SJCRH30 (cell line): ENCODE measurements at regions not wholly inside any gene's neighbourhood (a gene's known extent, or its start where the extent isn't known, plus 50 kb on each side); places are given as distances from the start of the nearest gene placed in this dataset.
A peak's percentile ranks its signal among the peaks of the same experiment; 100 is the strongest.
"Not testable (repeated sequence)": the region's sequence is repeated elsewhere in the genome, so short reads cannot be mapped to it uniquely, and the experiment has no call there.

Experiments
- DNase-seq, 2 experiments: peaks; one replicate each; pipeline ENCODE4 v3.0.0-alpha.2; 2015 to 2020
- H3K27ac ChIP-seq: fragments of 250-450 bp; sonication (Bioruptor Pico); 2 replicates; pipeline ENCODE4 v1.5.1; 2020; ENCODE audit warnings: mild to moderate bottlenecking, moderate library complexity
- H3K27me3 ChIP-seq: fragments of 250-450 bp; sonication (Bioruptor Pico); 2 replicates; pipeline ENCODE4 v1.5.1; 2020; ENCODE audit warnings: mild to moderate bottlenecking, moderate library complexity
- H3K36me3 ChIP-seq: fragments of 250-450 bp; sonication (Bioruptor Pico); 2 replicates; pipeline ENCODE4 v1.5.1; 2020; ENCODE audit warnings: mild to moderate bottlenecking, moderate library complexity
- H3K4me1 ChIP-seq: fragments of 250-450 bp; sonication (Bioruptor Pico); 2 replicates; pipeline ENCODE4 v1.5.1; 2020; ENCODE audit warnings: mild to moderate bottlenecking, moderate library complexity
- H3K4me3 ChIP-seq: fragments of 250-450 bp; sonication (Bioruptor Pico); 2 replicates; pipeline ENCODE4 v1.5.1; 2020; ENCODE audit warnings: mild to moderate bottlenecking, moderate library complexity
- H3K9me3 ChIP-seq: fragments of 250-450 bp; sonication (Bioruptor Pico); replicated peaks from 2 replicates; pipeline ENCODE4 v1.5.1; 2020; ENCODE audit warnings: mild to moderate bottlenecking, moderate library complexity

DNA sequence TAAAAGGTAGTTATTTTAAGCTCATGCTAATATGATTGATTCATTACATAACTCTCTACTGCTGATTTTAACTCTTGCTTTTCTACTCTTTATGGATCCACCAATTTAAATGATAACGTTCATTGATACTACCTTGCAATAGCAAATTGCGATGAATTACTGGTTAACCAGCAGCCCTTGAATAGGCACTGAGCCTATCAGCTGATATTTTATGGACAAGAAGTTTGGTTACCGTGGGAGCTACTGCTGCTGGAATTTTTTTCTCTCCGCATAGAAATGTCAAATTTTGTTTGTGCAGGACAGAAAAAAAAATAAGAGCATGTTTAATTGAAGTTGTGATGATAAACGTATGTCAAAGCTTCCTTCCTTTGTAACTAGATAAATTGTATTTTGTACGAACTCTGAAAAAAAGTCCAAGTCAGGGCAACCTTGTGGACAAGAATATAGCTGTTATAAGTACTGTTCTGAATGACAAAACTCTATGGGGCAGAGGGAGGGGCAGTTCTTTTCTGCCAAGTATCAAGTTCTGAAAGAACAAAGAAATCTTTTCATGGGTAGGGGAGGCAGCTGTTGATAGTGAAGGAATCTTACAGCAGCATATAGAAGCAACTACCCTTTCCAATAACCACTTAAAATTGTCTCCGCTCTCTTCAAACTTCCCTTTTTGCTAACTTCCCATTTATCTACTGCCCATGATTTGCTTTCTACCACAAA lies 434.9 kb upstream of the PABPC4L start:
- H3K4me3 ChIP-seq, result peak overlapping the region; percentile 51
- DNase-seq, result peak; percentile 55 to 78
- no peaks in the 10 kb centered on the region for H3K36me3 ChIP-seq
- peaks cover 19% of the 10 kb centered on the region for H3K4me1 ChIP-seq
- H3K27ac ChIP-seq, result peak overlapping the region; percentile 80
- no peaks in the 10 kb centered on the region for H3K27me3 ChIP-seq
- no peaks in the 10 kb centered on the region for H3K9me3 ChIP-seq

DNA sequence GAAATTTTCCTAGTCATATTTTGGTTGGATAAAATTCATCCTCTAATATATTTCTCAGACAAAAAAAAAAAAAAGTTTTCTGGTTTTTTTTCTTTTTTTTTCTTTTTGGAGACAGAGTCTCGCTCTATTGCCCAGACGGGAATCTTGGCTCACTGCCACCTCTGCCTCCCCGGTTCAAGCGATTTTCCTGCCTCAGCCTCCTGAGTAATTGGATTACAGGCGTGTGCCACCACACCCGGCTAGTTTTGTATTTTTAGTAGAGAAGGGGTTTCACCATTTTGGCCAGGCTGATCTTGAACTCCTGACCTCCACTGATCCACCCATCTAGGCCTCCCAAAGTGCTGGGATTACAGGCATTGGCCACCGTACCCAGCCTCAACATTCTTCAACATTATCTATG lies 432.7 kb upstream of the PABPC4L start:
- H3K27me3 ChIP-seq, result no peaks in the 10 kb centered on the region
- DNase-seq, result peak; percentile 64 to 74
- no peak overlapping the region for H3K4me3 ChIP-seq
- H3K27ac ChIP-seq, result peak overlapping the region; percentile 25; the same call in 1 of the 2 replicates
- H3K36me3 ChIP-seq, result no peaks in the 10 kb centered on the region
- H3K4me1 ChIP-seq, result peaks cover 19% of the 10 kb centered on the region
- no peaks in the 10 kb centered on the region for H3K9me3 ChIP-seq

- no peaks in the 10 kb centered on the region for H3K27me3 ChIP-seq
- peaks cover 15% of the 10 kb centered on the region for H3K4me1 ChIP-seq
- H3K27ac ChIP-seq, result no peak overlapping the region
- no peak for DNase-seq
- H3K36me3 ChIP-seq, result no peaks in the 10 kb centered on the region
- H3K4me3 ChIP-seq, result no peak overlapping the region
- no peaks in the 10 kb centered on the region for H3K9me3 ChIP-seq
These were observed 430.5 kb upstream of the PABPC4L start for GRCh38 chr4:134632056-134632455.

- Histone ChIP-seq H3K27me3 (no peaks in the 10 kb centered on the region), H3K9me3 (no peaks in the 10 kb centered on the region), H3K4me1 (peaks cover 16% of the 10 kb centered on the region), H3K36me3 (no peaks in the 10 kb centered on the region), H3K4me3 (no peak overlapping the region), H3K27ac (no peak overlapping the region)
- no peak for DNase-seq
These were observed 426.5 kb upstream of the PABPC4L start for GRCh38 chr4:134628066-134628465.

DNA sequence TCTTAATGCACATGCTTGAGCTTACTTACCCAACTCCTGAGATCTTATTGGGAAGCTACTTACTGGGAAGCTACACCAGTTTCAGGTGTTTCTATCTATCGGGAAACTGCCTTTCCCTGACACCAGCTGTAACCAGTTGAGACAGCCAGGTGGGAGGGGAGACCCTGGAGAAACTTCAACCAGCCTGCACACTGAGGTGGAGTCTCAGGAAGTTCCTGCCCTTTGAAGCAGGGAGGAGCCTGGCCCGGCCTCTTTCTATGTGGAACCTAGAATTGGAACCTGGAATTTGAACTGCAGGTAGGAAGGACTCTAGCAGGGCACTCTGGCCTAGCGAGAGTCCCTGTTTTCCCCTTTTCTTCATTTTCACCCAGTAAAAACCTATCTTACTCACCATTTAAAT lies 425.8 kb upstream of the PABPC4L start:
- DNase-seq, result no peak
- Histone ChIP-seq H3K4me1 (peaks cover 16% of the 10 kb centered on the region), H3K27ac (no peak overlapping the region), H3K4me3 (no peak overlapping the region), H3K9me3 (no peaks in the 10 kb centered on the region), H3K27me3 (no peaks in the 10 kb centered on the region), H3K36me3 (no peaks in the 10 kb centered on the region)

GRCh38 chr4:134624365-134624764 lies 422.8 kb upstream of the PABPC4L start:
- DNase-seq, result no peak
- Histone ChIP-seq H3K4me3 (no peak overlapping the region), H3K4me1 (peaks cover 16% of the 10 kb centered on the region)

GRCh38 chr4:134622626-134623575 lies 421.3 kb upstream of the PABPC4L start:
- H3K27ac ChIP-seq, H3K27me3 ChIP-seq, H3K36me3 ChIP-seq, H3K4me3 ChIP-seq, H3K9me3 ChIP-seq, DNase-seq: not testable (repeated sequence)
- H3K4me1 ChIP-seq, result peaks cover 16% of the 10 kb centered on the region

More at GRCh38 chr4:134624365-134624764, 422.8 kb upstream of the PABPC4L start:
- Histone ChIP-seq H3K9me3 (no peaks in the 10 kb centered on the region), H3K27ac (no peak overlapping the region), H3K36me3 (no peaks in the 10 kb centered on the region), H3K27me3 (no peaks in the 10 kb centered on the region)

DNA sequence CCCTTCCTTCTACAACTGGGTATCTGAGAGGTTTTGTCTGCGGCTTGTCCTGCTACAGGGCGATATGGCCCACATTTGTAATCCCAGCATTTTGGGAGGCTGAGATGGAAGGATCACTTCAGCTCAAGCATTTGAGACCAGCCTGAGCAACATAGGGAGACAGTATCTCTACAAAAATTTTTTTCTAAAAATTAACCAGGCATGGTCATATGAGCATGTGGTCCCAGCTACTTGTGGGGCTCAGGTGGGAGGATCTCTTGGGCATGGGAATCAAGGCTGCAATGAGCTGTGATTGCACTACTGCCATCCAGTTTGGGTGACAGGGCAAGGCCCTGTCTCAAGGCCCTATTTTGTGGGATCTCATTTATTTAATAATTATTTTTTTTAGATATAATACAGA lies 420.6 kb upstream of the PABPC4L start:
- H3K27ac ChIP-seq, result no peak overlapping the region
- no peaks in the 10 kb centered on the region for H3K9me3 ChIP-seq
- peaks cover 16% of the 10 kb centered on the region for H3K4me1 ChIP-seq
- no peaks in the 10 kb centered on the region for H3K36me3 ChIP-seq
- no peak for DNase-seq
- H3K4me3 ChIP-seq, result no peak overlapping the region
- H3K27me3 ChIP-seq, result no peaks in the 10 kb centered on the region

- not testable (repeated sequence) for H3K9me3 ChIP-seq, DNase-seq
These were observed 420.1 kb upstream of the PABPC4L start for GRCh38 chr4:134621715-134622114.

GRCh38 chr4:134610956-134611355 lies 409.4 kb upstream of the PABPC4L start:
- Histone ChIP-seq H3K4me1 (no peaks in the 10 kb centered on the region), H3K9me3 (no peaks in the 10 kb centered on the region), H3K36me3 (no peaks in the 10 kb centered on the region), H3K4me3 (no peak overlapping the region), H3K27ac (no peak overlapping the region), H3K27me3 (no peaks in the 10 kb centered on the region)
- no peak for DNase-seq

More at GRCh38 chr4:134621715-134622114, 420.1 kb upstream of the PABPC4L start:
- not testable (repeated sequence) for H3K27ac ChIP-seq, H3K27me3 ChIP-seq, H3K36me3 ChIP-seq, H3K4me3 ChIP-seq
- peaks cover 16% of the 10 kb centered on the region for H3K4me1 ChIP-seq

DNA sequence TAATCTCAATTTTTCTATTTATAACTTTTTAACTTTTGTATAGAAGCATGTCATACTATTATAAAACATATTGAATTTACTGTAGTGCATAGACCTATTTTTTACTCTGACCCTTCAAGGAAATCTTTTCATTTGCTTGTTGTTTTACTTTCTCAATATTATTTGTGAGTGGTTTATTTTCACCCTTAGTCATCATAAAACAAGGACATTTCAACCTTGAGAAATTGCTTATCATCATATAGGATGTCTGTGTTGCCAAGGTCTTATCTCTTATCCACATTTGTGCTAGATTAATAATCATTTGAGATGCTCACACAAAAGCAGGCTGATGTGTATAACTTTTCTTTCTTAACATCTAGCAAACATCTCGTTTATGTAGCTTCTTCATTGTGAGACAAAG lies 408.6 kb upstream of the PABPC4L start:
- Histone ChIP-seq H3K4me1 (no peaks in the 10 kb centered on the region), H3K27me3 (no peaks in the 10 kb centered on the region), H3K36me3 (no peaks in the 10 kb centered on the region), H3K9me3 (no peaks in the 10 kb centered on the region), H3K4me3 (no peak overlapping the region), H3K27ac (no peak overlapping the region)
- DNase-seq, result no peak

DNA sequence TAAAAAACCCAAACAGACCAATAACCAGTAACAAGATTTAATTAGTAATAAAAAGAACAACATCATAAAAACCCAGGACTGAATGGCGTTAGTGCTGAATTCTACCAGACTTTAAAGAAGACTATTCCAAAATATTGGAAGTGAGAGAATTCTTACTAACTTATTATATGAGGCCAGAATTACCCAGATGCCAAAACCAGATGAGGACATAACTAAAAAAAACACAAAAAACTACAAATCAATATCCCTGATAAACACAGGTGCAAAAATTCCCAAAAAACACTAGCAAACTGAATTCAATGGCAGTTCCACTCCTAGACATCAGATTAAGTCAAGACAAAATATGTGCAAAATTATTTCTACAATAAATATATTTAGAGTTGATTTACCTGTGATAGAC lies 400.1 kb upstream of the PABPC4L start:
- Histone ChIP-seq H3K27me3 (no peaks in the 10 kb centered on the region), H3K27ac (no peak overlapping the region), H3K36me3 (no peaks in the 10 kb centered on the region), H3K4me3 (no peak overlapping the region), H3K9me3 (no peaks in the 10 kb centered on the region), H3K4me1 (no peaks in the 10 kb centered on the region)
- no peak for DNase-seq

GRCh38 chr4:134591326-134591725 lies 389.7 kb upstream of the PABPC4L start:
- H3K9me3 ChIP-seq, result no peaks in the 10 kb centered on the region
- H3K27me3 ChIP-seq, result no peaks in the 10 kb centered on the region
- no peaks in the 10 kb centered on the region for H3K4me1 ChIP-seq
- H3K27ac ChIP-seq, result no peak overlapping the region
- no peak overlapping the region for H3K4me3 ChIP-seq
- H3K36me3 ChIP-seq, result no peaks in the 10 kb centered on the region
- no peak for DNase-seq

DNA sequence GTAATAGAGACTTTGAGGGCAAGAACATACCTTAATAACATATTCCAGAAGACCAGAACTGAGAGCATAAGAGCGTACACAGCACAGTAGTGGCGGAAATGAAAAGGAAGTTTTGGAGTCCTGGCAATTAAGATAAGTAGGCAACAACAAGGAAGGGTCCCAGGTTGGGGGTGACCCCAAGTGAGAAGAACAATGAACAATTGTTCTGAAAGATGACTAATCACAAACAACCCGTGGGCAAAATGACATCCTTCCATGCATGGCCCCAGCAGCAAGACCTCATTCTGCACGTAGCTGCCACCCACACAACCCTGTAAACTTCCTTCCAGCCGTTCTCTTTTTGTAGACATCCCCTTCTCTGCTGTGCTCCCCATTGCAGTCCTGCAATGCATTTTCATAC lies 384.4 kb upstream of the PABPC4L start:
- Histone ChIP-seq H3K4me3 (no peak overlapping the region), H3K27ac (no peak overlapping the region), H3K27me3 (no peaks in the 10 kb centered on the region), H3K9me3 (no peaks in the 10 kb centered on the region), H3K4me1 (no peaks in the 10 kb centered on the region), H3K36me3 (no peaks in the 10 kb centered on the region)
- DNase-seq, result peak in 1 of 2 experiments; percentile 4

GRCh38 chr4:134567461-134567860 lies 365.9 kb upstream of the PABPC4L start:
- no peak overlapping the region for H3K4me3 ChIP-seq
- H3K4me1 ChIP-seq, result no peaks in the 10 kb centered on the region
- no peaks in the 10 kb centered on the region for H3K36me3 ChIP-seq
- DNase-seq, result no peak
- H3K9me3 ChIP-seq, result no peaks in the 10 kb centered on the region
- no peak overlapping the region for H3K27ac ChIP-seq
- H3K27me3 ChIP-seq, result no peaks in the 10 kb centered on the region
